OCI-LY1 (cell line): ENCODE measurements at regions not wholly inside any gene's neighbourhood (a gene's known extent, or its start where the extent isn't known, plus 50 kb on each side); places are given as distances from the start of the nearest gene placed in this dataset.

ENCODE experiments used
- H2AFZ ChIP-seq: fragments of 200-600 bp; sonication (generic), shearing (Covaris generic); 2 replicates; pipeline ENCODE4 v1.6.0; 2014; ENCODE audit warnings: antibody characterized with exemption, mild to moderate bottlenecking, low read length
- H3F3A ChIP-seq: fragments of 200-600 bp; sonication (generic), shearing (Covaris generic); 2 replicates; pipeline ENCODE4 v1.6.0; 2014; ENCODE audit warnings: mild to moderate bottlenecking, antibody characterized with exemption, low read length, moderate library complexity; ENCODE audit not compliant: insufficient read depth
- H3K27ac ChIP-seq: fragments of 200-600 bp; sonication (generic); 2 replicates; pipeline ENCODE4 v1.5.1; 2014; ENCODE audit warnings: low read length, mixed run types, mild to moderate bottlenecking, low read depth; ENCODE audit not compliant: poor library complexity, severe bottlenecking
- H3K27me3 ChIP-seq: fragments of 200-600 bp; sonication (generic); 2 replicates; pipeline ENCODE4 v1.6.0; 2014; ENCODE audit warnings: antibody characterized with exemption, mild to moderate bottlenecking, low read length, moderate library complexity; ENCODE audit not compliant: insufficient read depth
- H3K36me3 ChIP-seq: fragments of 200-600 bp; sonication (generic); 2 replicates; pipeline ENCODE4 v1.6.1; 2014; ENCODE audit warnings: mild to moderate bottlenecking, antibody characterized with exemption, low read length, moderate library complexity, mixed read lengths; ENCODE audit not compliant: insufficient read depth
- H3K4me1 ChIP-seq: fragments of 200-600 bp; sonication (generic); 2 replicates; pipeline ENCODE4 v1.5.1; 2014; ENCODE audit warnings: mild to moderate bottlenecking, low read length, moderate library complexity; ENCODE audit not compliant: insufficient read depth, severe bottlenecking
- H3K4me2 ChIP-seq: fragments of 200-600 bp; sonication (generic), shearing (Covaris generic); 2 replicates; pipeline ENCODE4 v1.6.1; 2014; ENCODE audit warnings: low read length
- H3K4me3 ChIP-seq: fragments of 200-600 bp; sonication (generic); 2 replicates; pipeline ENCODE4 v1.5.1; 2014; ENCODE audit warnings: low read length, low read depth, mild to moderate bottlenecking, mixed read lengths; ENCODE audit not compliant: poor library complexity, severe bottlenecking
- H3K79me2 ChIP-seq: fragments of 200-600 bp; shearing (Covaris generic); 2 replicates; pipeline ENCODE4 v1.6.1; 2016; ENCODE audit warnings: mixed run types, low read length, mixed read lengths; ENCODE audit not compliant: insufficient read depth
- H3K9ac ChIP-seq: fragments of 200-600 bp; sonication (generic), shearing (Covaris generic); 2 replicates; pipeline ENCODE4 v1.6.1; 2014; ENCODE audit warnings: mild to moderate bottlenecking, low read length, mixed read lengths
- H3K9me2 ChIP-seq: fragments of 200-600 bp; sonication (generic), shearing (Covaris generic); 2 replicates; pipeline ENCODE4 v1.6.1; 2014; ENCODE audit warnings: low read depth, mild to moderate bottlenecking, low read length, mixed read lengths
- H3K9me3 ChIP-seq: fragments of 200-600 bp; shearing (Covaris generic); 2 replicates; pipeline ENCODE4 v1.6.1; 2014; ENCODE audit warnings: low read length, mixed read lengths
- H4K20me1 ChIP-seq: fragments of 200-600 bp; sonication (generic), shearing (Covaris generic); 2 replicates; pipeline ENCODE4 v1.6.0; 2016; ENCODE audit warnings: mild to moderate bottlenecking, low read length; ENCODE audit not compliant: insufficient read depth
- CTCF ChIP-seq: fragments of 200-600 bp; sonication (generic), shearing (Covaris generic); IDR thresholded peaks from 2 replicates; pipeline ENCODE4 v1.5.1; 2017; ENCODE audit warnings: mild to moderate bottlenecking, antibody characterized with exemption, low read length, moderate library complexity, mixed read lengths
- EZH2 ChIP-seq: fragments of 200-600 bp; sonication (generic), shearing (Covaris generic); IDR thresholded peaks from 2 replicates; pipeline ENCODE4 v1.8.0; 2017; ENCODE audit warnings: borderline replicate concordance, mixed run types, mild to moderate bottlenecking, antibody characterized with exemption, low read length, moderate library complexity, mixed read lengths

- Histone ChIP-seq H3K4me1 (no peaks in the 10 kb centered on the region), H2AFZ (no peak overlapping the region), H3K4me3 (no peak overlapping the region), H3K36me3 (no peaks in the 10 kb centered on the region), H3K27me3 (no peaks in the 10 kb centered on the region), H3K4me2 (no peak overlapping the region), H3K9me3 (no peaks in the 10 kb centered on the region), H3K9ac (no peak overlapping the region), H3K27ac (no peak overlapping the region), H3K79me2 (no peaks in the 10 kb centered on the region), H4K20me1 (no peaks in the 10 kb centered on the region), H3K9me2 (no peaks in the 10 kb centered on the region), H3F3A (no peaks in the 10 kb centered on the region)
- no peak for TF ChIP-seq CTCF
- no peak for TF ChIP-seq EZH2
Observed at GRCh38 chr17:69810326-69810965, 264.6 kb upstream of the KCNJ16 start.

DNA sequence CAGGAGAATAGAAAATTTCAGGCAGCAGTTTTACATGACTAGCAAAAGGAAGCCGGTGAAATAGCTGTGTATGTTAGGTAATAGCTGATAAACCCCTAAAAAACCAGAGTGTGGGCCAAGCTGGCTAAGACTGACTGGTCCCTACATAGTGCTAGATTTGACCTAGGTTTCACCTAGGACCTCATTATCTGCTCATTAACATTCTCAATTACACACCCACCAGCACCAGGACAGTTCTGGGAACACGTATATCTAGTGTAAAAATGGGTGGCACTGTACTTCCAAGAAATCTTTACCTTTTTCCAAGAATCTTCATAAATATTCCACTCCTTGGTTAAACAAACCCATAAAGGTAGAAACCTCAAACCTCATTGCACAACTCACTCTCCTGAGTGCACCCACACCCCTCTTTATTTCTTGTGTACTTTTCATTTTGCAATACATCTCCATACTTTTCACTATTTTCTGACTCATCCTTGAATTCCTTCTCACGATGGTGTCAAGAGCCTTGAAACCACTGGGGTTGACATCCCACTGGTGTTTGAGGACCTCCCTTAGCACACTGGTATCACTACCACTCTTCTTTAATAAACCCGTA is 262.7 kb upstream of the KCNJ16 start:
- no peaks in the 10 kb centered on the region for H3K27me3 ChIP-seq
- H3K79me2 ChIP-seq, result no peaks in the 10 kb centered on the region
- H3K4me3 ChIP-seq, result no peak overlapping the region
- no peaks in the 10 kb centered on the region for H4K20me1 ChIP-seq
- H2AFZ ChIP-seq, result no peak overlapping the region
- no peak overlapping the region for H3K27ac ChIP-seq
- H3K9ac ChIP-seq, result no peak overlapping the region
- H3F3A ChIP-seq, result no peaks in the 10 kb centered on the region
- no peaks in the 10 kb centered on the region for H3K9me3 ChIP-seq
- H3K36me3 ChIP-seq, result no peaks in the 10 kb centered on the region
- no peaks in the 10 kb centered on the region for H3K4me1 ChIP-seq
- no peaks in the 10 kb centered on the region for H3K9me2 ChIP-seq
- no peak overlapping the region for H3K4me2 ChIP-seq
- TF ChIP-seq CTCF (no peak), EZH2 (no peak)

DNA sequence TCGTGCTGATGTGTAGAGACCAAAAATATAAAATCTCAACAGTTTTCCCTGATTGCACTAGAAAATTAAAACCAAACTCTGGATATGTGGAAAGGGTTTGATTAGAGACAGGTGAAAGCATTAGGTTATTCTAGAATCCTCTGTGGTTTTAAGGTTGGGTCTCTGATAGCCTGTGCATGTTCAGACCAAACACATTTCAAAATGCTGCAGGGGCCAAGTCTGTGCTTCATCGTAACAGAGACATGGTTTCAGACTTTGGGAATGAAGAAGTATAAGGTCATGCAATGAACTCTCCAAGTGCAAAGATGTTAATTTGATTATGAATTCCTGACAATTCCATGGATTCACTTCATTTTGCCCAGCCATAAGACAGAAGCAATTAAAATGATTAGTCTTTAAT is 261.0 kb upstream of the KCNJ16 start:
- Histone ChIP-seq H3K27ac (no peak overlapping the region), H3K36me3 (no peaks in the 10 kb centered on the region), H4K20me1 (no peaks in the 10 kb centered on the region), H3K4me2 (no peak overlapping the region), H3K9ac (no peak overlapping the region), H2AFZ (no peak overlapping the region), H3K4me3 (no peak overlapping the region), H3K9me3 (no peaks in the 10 kb centered on the region), H3K27me3 (no peaks in the 10 kb centered on the region), H3F3A (no peaks in the 10 kb centered on the region), H3K79me2 (no peaks in the 10 kb centered on the region), H3K4me1 (no peaks in the 10 kb centered on the region), H3K9me2 (no peaks in the 10 kb centered on the region)
- TF ChIP-seq EZH2 (no peak), CTCF (no peak)
